Astrocyte (in vitro differentiated cells and primary cell): ENCODE measurements at regions not wholly inside any gene's neighbourhood (a gene's known extent, or its start where the extent isn't known, plus 50 kb on each side); places are given as distances from the start of the nearest gene placed in this dataset.
"Not testable (repeated sequence)": the region's sequence is repeated elsewhere in the genome, so short reads cannot be mapped to it uniquely, and the experiment has no call there.

ENCODE experiments used
- DNase-seq: peaks from one replicate; pipeline ENCODE4 v3.0.0-alpha.2; 2010; ENCODE audit warnings: low read depth
- FAIRE-seq: peaks from 2 replicates; lab custom pipeline; 2011; peaks lifted over from hg19 to GRCh38; lab: Jason Lieb, UNC
- H2AFZ ChIP-seq: 2 replicates; pipeline ENCODE4 v1.6.0; 2012; ENCODE audit warnings: low read depth, low read length, inconsistent platforms
- H3K27ac ChIP-seq: 2 replicates; pipeline ENCODE4 v1.5.1; 2011; ENCODE audit warnings: low read depth, low read length, inconsistent platforms
- H3K27me3 ChIP-seq: 2 replicates; pipeline ENCODE4 v1.6.0; 2011; ENCODE audit warnings: low read length, inconsistent platforms; ENCODE audit not compliant: insufficient read depth
- H3K36me3 ChIP-seq: 2 replicates; pipeline ENCODE4 v1.5.1; 2011; ENCODE audit warnings: low read length, inconsistent platforms; ENCODE audit not compliant: insufficient read depth
- H3K4me1 ChIP-seq: 2 replicates; pipeline ENCODE4 v1.5.1; 2011; ENCODE audit warnings: low read length, inconsistent platforms; ENCODE audit not compliant: insufficient read depth
- H3K4me2 ChIP-seq: 2 replicates; pipeline ENCODE4 v1.6.0; 2012; ENCODE audit warnings: low read length, inconsistent platforms
- H3K4me3 ChIP-seq: 2 replicates; pipeline ENCODE4 v1.5.1; 2011; ENCODE audit warnings: low read depth, mild to moderate bottlenecking, low read length, inconsistent platforms; ENCODE audit not compliant: insufficient read depth
- H3K79me2 ChIP-seq: 2 replicates; pipeline ENCODE4 v1.6.0; 2012; ENCODE audit warnings: mild to moderate bottlenecking, low read length, inconsistent platforms; ENCODE audit not compliant: insufficient read depth
- H3K9ac ChIP-seq: 2 replicates; pipeline ENCODE4 v1.6.0; 2012; ENCODE audit warnings: mild to moderate bottlenecking, low read length, inconsistent platforms
- H3K9me3 ChIP-seq: 2 replicates; pipeline ENCODE4 v1.5.1; 2012; ENCODE audit warnings: low read depth, mild to moderate bottlenecking, low read length, inconsistent platforms; ENCODE audit not compliant: insufficient read depth
- H4K20me1 ChIP-seq: 2 replicates; pipeline ENCODE4 v1.6.0; 2012; ENCODE audit warnings: low read length, inconsistent platforms; ENCODE audit not compliant: insufficient read depth
- H3K27ac Mint-ChIP-seq: one replicate; pipeline ENCODE4 v1.8.0; 2021; ENCODE audit warnings: mild to moderate bottlenecking, mixed read lengths; ENCODE audit not compliant: unreplicated experiment
- H3K27me3 Mint-ChIP-seq: one replicate; pipeline ENCODE4 v1.8.0; 2021; ENCODE audit warnings: low read depth, mixed read lengths; ENCODE audit not compliant: unreplicated experiment
- H3K36me3 Mint-ChIP-seq: one replicate; pipeline ENCODE4 v1.8.0; 2021; ENCODE audit warnings: low read depth, mixed read lengths; ENCODE audit not compliant: unreplicated experiment
- H3K4me1 Mint-ChIP-seq: one replicate; pipeline ENCODE4 v1.8.0; 2021; ENCODE audit warnings: low read depth, mixed read lengths; ENCODE audit not compliant: unreplicated experiment
- H3K4me3 Mint-ChIP-seq: one replicate; pipeline ENCODE4 v1.8.0; 2021; ENCODE audit warnings: mild to moderate bottlenecking, moderate library complexity, mixed read lengths; ENCODE audit not compliant: unreplicated experiment
- H3K9me3 Mint-ChIP-seq: one replicate; pipeline ENCODE4 v1.8.0; 2021; ENCODE audit warnings: mild to moderate bottlenecking, mixed read lengths; ENCODE audit not compliant: unreplicated experiment
- EZH2 ChIP-seq: IDR thresholded peaks from 2 replicates; pipeline ENCODE4 v1.6.1; 2012; ENCODE audit warnings: mild to moderate bottlenecking, low read length, inconsistent platforms; ENCODE audit not compliant: insufficient read depth
- TF ChIP-seq, protein P1 (sequence below): IDR thresholded peaks from 2 replicates; pipeline ENCODE4 v1.5.1; 2011; ENCODE audit warnings: low read depth, mild to moderate bottlenecking, inconsistent platforms, low read length, moderate library complexity; ENCODE audit not compliant: insufficient read depth

DNA sequence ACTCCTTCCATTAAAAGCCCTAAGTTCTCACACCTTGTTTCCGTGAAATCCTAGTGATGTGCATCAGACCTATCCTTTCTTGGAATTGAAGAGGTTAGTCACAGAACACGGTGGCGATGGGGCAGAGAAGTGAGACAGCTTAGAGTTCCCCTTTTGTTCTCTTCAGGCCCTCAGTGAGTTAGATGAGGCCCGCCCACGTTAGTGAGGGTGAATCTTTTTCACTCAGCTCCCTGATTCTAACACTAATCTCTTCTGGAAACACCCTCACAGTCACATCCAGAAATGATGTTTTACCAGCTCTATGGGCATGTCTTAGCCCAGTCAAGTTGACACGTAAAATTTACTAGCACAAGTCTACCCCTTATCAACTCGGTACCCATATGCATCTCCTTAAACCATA, 172.7 kb upstream of the NOX3 start:
- H3K4me3 ChIP-seq: no peak overlapping the region
- H3K4me1 ChIP-seq: no peaks in the 10 kb centered on the region
- no peak for TF ChIP-seq EZH2
- TF ChIP-seq, protein P1, sequence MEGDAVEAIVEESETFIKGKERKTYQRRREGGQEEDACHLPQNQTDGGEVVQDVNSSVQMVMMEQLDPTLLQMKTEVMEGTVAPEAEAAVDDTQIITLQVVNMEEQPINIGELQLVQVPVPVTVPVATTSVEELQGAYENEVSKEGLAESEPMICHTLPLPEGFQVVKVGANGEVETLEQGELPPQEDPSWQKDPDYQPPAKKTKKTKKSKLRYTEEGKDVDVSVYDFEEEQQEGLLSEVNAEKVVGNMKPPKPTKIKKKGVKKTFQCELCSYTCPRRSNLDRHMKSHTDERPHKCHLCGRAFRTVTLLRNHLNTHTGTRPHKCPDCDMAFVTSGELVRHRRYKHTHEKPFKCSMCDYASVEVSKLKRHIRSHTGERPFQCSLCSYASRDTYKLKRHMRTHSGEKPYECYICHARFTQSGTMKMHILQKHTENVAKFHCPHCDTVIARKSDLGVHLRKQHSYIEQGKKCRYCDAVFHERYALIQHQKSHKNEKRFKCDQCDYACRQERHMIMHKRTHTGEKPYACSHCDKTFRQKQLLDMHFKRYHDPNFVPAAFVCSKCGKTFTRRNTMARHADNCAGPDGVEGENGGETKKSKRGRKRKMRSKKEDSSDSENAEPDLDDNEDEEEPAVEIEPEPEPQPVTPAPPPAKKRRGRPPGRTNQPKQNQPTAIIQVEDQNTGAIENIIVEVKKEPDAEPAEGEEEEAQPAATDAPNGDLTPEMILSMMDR: no peak
- H3K4me3 Mint-ChIP-seq: no peak overlapping the region
- H3K27me3 ChIP-seq: no peaks in the 10 kb centered on the region
- H3K36me3 Mint-ChIP-seq: no peaks in the 10 kb centered on the region
- peaks cover 2% of the 10 kb centered on the region for H3K9me3 Mint-ChIP-seq
- no peaks in the 10 kb centered on the region for H3K36me3 ChIP-seq
- H3K27ac ChIP-seq: no peak overlapping the region
- H3K4me2 ChIP-seq: no peak overlapping the region
- H4K20me1 ChIP-seq: no peaks in the 10 kb centered on the region
- no peaks in the 10 kb centered on the region for H3K9me3 ChIP-seq
- FAIRE-seq: no peak
- no peak overlapping the region for H3K27ac Mint-ChIP-seq
- H3K27me3 Mint-ChIP-seq: no peaks in the 10 kb centered on the region
- no peak overlapping the region for H3K9ac ChIP-seq
- no peak overlapping the region for H2AFZ ChIP-seq
- DNase-seq: no peak
- no peaks in the 10 kb centered on the region for H3K79me2 ChIP-seq
- peaks cover 4% of the 10 kb centered on the region for H3K4me1 Mint-ChIP-seq

GRCh38 chr6:155627722-155628212, 172.1 kb upstream of the NOX3 start:
- H3K4me1 Mint-ChIP-seq, H3K9me3 ChIP-seq, H3K27ac ChIP-seq, H2AFZ ChIP-seq, H3K27ac Mint-ChIP-seq, H3K9ac ChIP-seq, H4K20me1 ChIP-seq, H3K36me3 ChIP-seq, H3K27me3 Mint-ChIP-seq, H3K36me3 Mint-ChIP-seq, H3K4me2 ChIP-seq, H3K4me3 Mint-ChIP-seq, H3K27me3 ChIP-seq, H3K9me3 Mint-ChIP-seq, FAIRE-seq, H3K79me2 ChIP-seq, DNase-seq, H3K4me1 ChIP-seq, H3K4me3 ChIP-seq: not testable (repeated sequence)

DNA sequence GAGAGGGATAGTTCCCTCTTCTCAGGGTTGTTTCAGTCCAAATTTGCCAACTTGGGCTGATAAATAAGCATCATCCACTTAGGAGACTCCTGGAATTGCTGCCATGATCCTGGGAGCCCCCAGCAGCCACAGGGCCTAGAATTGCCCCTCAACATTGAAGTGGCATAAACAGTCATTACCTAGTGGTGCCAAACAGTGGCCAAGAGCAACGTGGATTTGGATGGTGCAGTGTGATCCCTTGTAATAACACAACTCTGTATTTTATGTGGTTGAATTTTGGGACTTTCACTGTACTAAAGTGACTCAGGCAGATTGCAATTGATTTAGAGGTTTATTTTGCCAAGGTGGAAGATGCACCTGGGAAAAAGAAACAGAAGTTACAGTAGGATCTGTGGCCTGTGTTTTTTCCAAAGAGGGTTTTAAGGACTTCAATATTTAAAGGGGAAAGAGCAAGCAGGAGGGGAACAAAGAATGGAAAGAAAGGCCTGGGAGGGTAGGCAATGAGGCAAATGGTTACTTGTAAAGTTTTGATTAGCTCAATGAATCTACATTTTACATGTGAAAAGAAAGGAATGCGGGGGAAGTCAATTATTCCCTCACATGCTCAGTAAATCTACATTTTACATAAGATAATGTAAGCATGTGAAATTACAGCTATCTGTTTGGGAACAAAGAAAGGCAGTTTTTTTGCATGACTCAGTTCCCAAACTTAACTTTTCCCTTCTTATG, 168.0 kb upstream of the NOX3 start:
- Mint-ChIP-seq H3K27me3 (no peaks in the 10 kb centered on the region), H3K4me3 (no peak overlapping the region), H3K4me1 (no peaks in the 10 kb centered on the region), H3K9me3 (no peaks in the 10 kb centered on the region), H3K36me3 (no peaks in the 10 kb centered on the region), H3K27ac (no peak overlapping the region)
- H3K27me3 ChIP-seq: no peaks in the 10 kb centered on the region
- H2AFZ ChIP-seq: no peak overlapping the region
- H3K36me3 ChIP-seq: no peaks in the 10 kb centered on the region
- no peak overlapping the region for H3K9ac ChIP-seq
- DNase-seq (no peak), FAIRE-seq (no peak)
- H3K27ac ChIP-seq: no peak overlapping the region
- H3K9me3 ChIP-seq: no peaks in the 10 kb centered on the region
- no peak for TF ChIP-seq EZH2
- TF ChIP-seq, protein P1: no peak
- H3K4me2 ChIP-seq: no peak overlapping the region
- no peaks in the 10 kb centered on the region for H4K20me1 ChIP-seq
- no peaks in the 10 kb centered on the region for H3K4me1 ChIP-seq
- no peak overlapping the region for H3K4me3 ChIP-seq
- no peaks in the 10 kb centered on the region for H3K79me2 ChIP-seq
